ENCODE measurements at regions not wholly inside any gene's neighbourhood (a gene's known extent, or its start where the extent isn't known, plus 50 kb on each side); places are given as distances from the start of the nearest gene placed in this dataset.
"Not testable (repeated sequence)": the region's sequence is repeated elsewhere in the genome, so short reads cannot be mapped to it uniquely, and the experiment has no call there.

GRCh38 chr2:39918886-39919285, 139.8 kb upstream of the THUMPD2 start:
- TF ChIP-seq CREM (CRISPR knock-in tag; IDR thresholded peaks at IDR 0.05) (no peak), CDX4 (CRISPR knock-in tag; IDR thresholded peaks at IDR 0.05; ENCODE audit: borderline replicate concordance) (no peak), JUN (CRISPR knock-in tag; IDR thresholded peaks at IDR 0.05) (no peak), NR3C1 (CRISPR knock-in tag; conservative IDR thresholded peaks at IDR 0.05; ENCODE audit: low read depth) (no peak), ZNF671 (CRISPR knock-in tag; IDR thresholded peaks at IDR 0.05) (no peak), CTCF (IDR thresholded peaks at IDR 0.05) (no peak), ATF2 (CRISPR knock-in tag; IDR thresholded peaks at IDR 0.05; ENCODE audit: borderline replicate concordance, low read depth) (no peak), ZNF416 (CRISPR knock-in tag; IDR thresholded peaks at IDR 0.05) (no peak), E2F1 (CRISPR knock-in tag; IDR thresholded peaks at IDR 0.05) (no peak), USF1 (CRISPR knock-in tag; IDR thresholded peaks at IDR 0.05) (no peak), FOXP4 (CRISPR knock-in tag; IDR thresholded peaks at IDR 0.05) (no peak)
- CTCF ChIA-PET = no interaction called here
- Mint-ChIP-seq H3K27me3 (ENCODE audit: low read depth) (no peaks in the 10 kb centered on the region; the same call in 1 of the 2 replicates), H3K36me3 (no peaks in the 10 kb centered on the region), H3K9me3 (no peaks in the 10 kb centered on the region; the same call in 1 of the 2 replicates), H3K4me3 (no peak overlapping the region), H3K4me1 (peaks cover 38% of the 10 kb centered on the region), H3K27ac (no peak overlapping the region)
- ATAC-seq (no peak), DNase-seq (ENCODE audit: low spot score) (no peak)
- POLR2A ChIA-PET = no interaction called here

- H3K27me3 Mint-ChIP-seq (ENCODE audit: low read depth) = not testable (repeated sequence)
Observed at GRCh38 chr2:39917371-39917770, 138.3 kb upstream of the THUMPD2 start.

GRCh38 chr2:39914949-39915348, 135.9 kb upstream of the THUMPD2 start:
- no peak overlapping the region for H3K27ac Mint-ChIP-seq
- POLR2A ChIA-PET = no interaction called here
- no peak overlapping the region for H3K4me3 Mint-ChIP-seq
- CTCF ChIA-PET = interaction anchor here (1.1 to 2.2 kb wide), 6 partner anchors 8 to 846 kb away, joined by 3 to 46 read pairs (median 10); no protein-coding TSS in a partner anchor
- H3K9me3 Mint-ChIP-seq = no peaks in the 10 kb centered on the region; the same call in 1 of the 2 replicates
- H3K27me3 Mint-ChIP-seq (ENCODE audit: low read depth) = no peaks in the 10 kb centered on the region; the same call in 1 of the 2 replicates
- ATAC-seq (no peak), DNase-seq (ENCODE audit: low spot score) (no peak)
- no peaks in the 10 kb centered on the region for H3K36me3 Mint-ChIP-seq
- peaks cover 16% of the 10 kb centered on the region for H3K4me1 Mint-ChIP-seq
- TF ChIP-seq OVOL2 (CRISPR knock-in tag; IDR thresholded peaks at IDR 0.05; ENCODE audit: borderline replicate concordance) (no peak), USF1 (CRISPR knock-in tag; IDR thresholded peaks at IDR 0.05) (no peak), FOXP4 (CRISPR knock-in tag; IDR thresholded peaks at IDR 0.05) (no peak), FOXJ3 (CRISPR knock-in tag; IDR thresholded peaks at IDR 0.05; ENCODE audit: borderline replicate concordance) (no peak), E2F4 (CRISPR knock-in tag; IDR thresholded peaks at IDR 0.05; ENCODE audit: borderline replicate concordance, low read depth) (no peak), ZNF138 (CRISPR knock-in tag; conservative IDR thresholded peaks at IDR 0.05) (no peak), USF2 (CRISPR knock-in tag; IDR thresholded peaks at IDR 0.05) (no peak), ETV6 (CRISPR knock-in tag; IDR thresholded peaks at IDR 0.05) (no peak), FOXK1 (CRISPR knock-in tag; IDR thresholded peaks at IDR 0.05) (no peak)

More at GRCh38 chr2:39917371-39917770, 138.3 kb upstream of the THUMPD2 start:
- POLR2A ChIA-PET; ATAC-seq; CTCF ChIA-PET; H3K36me3 Mint-ChIP-seq; DNase-seq (ENCODE audit: low spot score); H3K27ac Mint-ChIP-seq; H3K4me3 Mint-ChIP-seq; H3K9me3 Mint-ChIP-seq: not testable (repeated sequence)
- H3K4me1 Mint-ChIP-seq = peaks cover 25% of the 10 kb centered on the region

All from WTC11 (cell line).